OCI-LY3 (cell line): ENCODE measurements at regions not wholly inside any gene's neighbourhood (a gene's known extent, or its start where the extent isn't known, plus 50 kb on each side); places are given as distances from the start of the nearest gene placed in this dataset.

Source experiments
- EZH2phosphoT487 ChIP-seq: fragments of 200-600 bp; shearing (Covaris generic); IDR thresholded peaks from 2 replicates; pipeline ENCODE4 v1.6.1; 2018; ENCODE audit warnings: antibody characterized with exemption, mixed run types, low read depth
- TF ChIP-seq, protein P1 (sequence below): fragments of 200-600, 300-600 bp; sonication (generic); IDR thresholded peaks from 2 replicates; pipeline ENCODE4 v1.5.1; 2014; ENCODE audit warnings: antibody characterized with exemption, low read length, low read depth

DNA sequence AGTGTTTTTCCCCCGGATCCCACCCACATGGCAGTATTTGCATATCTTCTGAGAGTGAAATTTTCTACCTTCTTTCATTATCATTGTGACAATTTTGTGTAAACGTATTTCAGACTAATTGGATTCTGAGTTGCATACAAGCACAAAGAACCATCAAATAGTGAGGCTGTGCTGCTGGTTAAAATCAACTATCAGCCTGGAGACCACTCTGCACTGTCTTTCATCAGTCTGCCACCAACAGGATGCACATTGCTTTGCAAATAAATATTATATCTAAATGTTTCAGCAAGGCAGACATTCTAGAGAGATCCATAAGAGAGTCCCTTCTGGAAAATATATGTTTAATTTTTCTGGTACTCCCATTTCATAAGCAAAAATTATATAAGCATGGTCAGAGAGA lies 851.8 kb downstream of the XPNPEP1 start:
- TF ChIP-seq, protein P1, sequence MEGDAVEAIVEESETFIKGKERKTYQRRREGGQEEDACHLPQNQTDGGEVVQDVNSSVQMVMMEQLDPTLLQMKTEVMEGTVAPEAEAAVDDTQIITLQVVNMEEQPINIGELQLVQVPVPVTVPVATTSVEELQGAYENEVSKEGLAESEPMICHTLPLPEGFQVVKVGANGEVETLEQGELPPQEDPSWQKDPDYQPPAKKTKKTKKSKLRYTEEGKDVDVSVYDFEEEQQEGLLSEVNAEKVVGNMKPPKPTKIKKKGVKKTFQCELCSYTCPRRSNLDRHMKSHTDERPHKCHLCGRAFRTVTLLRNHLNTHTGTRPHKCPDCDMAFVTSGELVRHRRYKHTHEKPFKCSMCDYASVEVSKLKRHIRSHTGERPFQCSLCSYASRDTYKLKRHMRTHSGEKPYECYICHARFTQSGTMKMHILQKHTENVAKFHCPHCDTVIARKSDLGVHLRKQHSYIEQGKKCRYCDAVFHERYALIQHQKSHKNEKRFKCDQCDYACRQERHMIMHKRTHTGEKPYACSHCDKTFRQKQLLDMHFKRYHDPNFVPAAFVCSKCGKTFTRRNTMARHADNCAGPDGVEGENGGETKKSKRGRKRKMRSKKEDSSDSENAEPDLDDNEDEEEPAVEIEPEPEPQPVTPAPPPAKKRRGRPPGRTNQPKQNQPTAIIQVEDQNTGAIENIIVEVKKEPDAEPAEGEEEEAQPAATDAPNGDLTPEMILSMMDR: no peak
- TF ChIP-seq EZH2phosphoT487: no peak
